ENCODE measurements at regions not wholly inside any gene's neighbourhood (a gene's known extent, or its start where the extent isn't known, plus 50 kb on each side); places are given as distances from the start of the nearest gene placed in this dataset.

DNA sequence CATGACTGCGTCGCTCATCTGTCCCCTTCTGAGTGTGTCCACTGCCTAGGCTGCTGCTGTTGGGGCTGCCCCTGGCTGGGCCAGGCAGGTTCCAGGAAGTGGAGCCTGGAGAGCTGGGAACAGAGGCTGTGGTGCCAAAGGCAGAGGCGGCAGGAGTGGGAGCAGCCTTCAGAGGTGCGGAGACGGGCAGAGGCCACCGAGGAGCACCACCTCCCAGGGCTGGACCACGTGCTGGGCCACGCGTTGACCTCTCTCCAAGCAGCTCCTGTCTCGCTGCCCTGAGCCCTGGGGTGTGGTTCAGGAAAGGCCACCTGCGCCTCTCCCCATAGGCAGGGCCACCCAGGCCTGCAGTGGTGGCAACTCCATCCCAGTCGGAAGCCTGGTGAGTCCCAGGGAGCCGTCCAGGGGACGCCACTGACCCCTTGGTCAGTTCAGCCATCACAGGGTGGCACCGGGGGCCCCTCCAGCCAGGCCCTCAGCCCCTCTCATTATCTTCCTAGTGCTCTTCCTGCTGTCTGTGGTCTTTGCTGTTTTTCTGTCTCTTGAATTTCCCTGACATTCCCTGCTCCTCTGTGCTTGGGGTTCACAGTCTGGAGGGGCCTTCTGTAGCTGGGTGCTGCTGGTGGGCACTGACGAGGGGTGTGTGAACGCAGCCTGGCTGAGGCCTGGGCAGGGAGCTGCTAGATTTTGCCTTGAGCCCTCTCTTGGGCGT, 122.8 kb upstream of the HS6ST1 start:
- DNase-seq (ENCODE audit: low read depth, low spot score): no peak
- TF ChIP-seq, protein P1, sequence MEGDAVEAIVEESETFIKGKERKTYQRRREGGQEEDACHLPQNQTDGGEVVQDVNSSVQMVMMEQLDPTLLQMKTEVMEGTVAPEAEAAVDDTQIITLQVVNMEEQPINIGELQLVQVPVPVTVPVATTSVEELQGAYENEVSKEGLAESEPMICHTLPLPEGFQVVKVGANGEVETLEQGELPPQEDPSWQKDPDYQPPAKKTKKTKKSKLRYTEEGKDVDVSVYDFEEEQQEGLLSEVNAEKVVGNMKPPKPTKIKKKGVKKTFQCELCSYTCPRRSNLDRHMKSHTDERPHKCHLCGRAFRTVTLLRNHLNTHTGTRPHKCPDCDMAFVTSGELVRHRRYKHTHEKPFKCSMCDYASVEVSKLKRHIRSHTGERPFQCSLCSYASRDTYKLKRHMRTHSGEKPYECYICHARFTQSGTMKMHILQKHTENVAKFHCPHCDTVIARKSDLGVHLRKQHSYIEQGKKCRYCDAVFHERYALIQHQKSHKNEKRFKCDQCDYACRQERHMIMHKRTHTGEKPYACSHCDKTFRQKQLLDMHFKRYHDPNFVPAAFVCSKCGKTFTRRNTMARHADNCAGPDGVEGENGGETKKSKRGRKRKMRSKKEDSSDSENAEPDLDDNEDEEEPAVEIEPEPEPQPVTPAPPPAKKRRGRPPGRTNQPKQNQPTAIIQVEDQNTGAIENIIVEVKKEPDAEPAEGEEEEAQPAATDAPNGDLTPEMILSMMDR (IDR thresholded peaks at IDR 0.05; ENCODE audit: low read depth, low read length): no peak
- no peak overlapping the region for H3K4me3 ChIP-seq (ENCODE audit: low read depth, low read length)
- in situ Hi-C loops (cut with HindIII; ENCODE audit: low sequenced_read_pairs): no loop called here

DNA sequence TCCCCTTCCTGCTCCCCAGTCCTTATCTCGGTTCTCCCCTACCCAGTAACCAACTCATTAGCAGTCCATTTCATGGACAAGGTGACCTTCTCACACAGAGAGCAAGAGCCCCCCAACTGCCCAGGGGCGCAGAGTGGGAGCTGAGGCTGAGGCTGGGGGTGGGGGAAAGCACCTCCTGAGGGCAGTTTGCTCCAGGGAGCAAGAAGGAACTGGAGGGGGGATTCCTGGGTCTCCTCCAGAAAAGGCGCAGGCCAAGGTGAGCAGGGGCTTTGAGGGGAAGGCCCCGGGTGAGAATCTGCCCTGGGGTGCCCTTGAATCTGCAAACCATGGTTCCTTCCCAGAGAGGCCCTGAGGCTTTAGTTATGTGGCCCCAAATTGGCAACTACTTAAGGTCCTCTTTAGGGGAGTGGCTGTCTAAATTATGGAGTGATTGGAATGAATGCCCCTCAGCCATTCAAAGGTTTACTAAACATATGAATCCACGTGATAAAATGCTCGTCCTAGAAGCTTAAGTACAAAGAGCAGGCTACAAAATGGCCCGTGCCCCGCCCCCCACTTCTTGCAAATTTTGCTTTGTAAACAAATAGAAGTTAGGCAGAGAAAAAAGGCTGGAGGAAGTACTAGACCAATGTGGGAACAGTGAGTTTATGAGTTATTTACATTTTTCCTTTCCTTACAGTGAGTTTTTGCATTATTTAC, 123.5 kb upstream of the HS6ST1 start:
- DNase-seq (ENCODE audit: low read depth, low spot score): no peak
- TF ChIP-seq, protein P1 (IDR thresholded peaks at IDR 0.05; ENCODE audit: low read depth, low read length): no peak
- in situ Hi-C loops (cut with HindIII; ENCODE audit: low sequenced_read_pairs): no loop called here
- no peak overlapping the region for H3K4me3 ChIP-seq (ENCODE audit: low read depth, low read length)

DNA sequence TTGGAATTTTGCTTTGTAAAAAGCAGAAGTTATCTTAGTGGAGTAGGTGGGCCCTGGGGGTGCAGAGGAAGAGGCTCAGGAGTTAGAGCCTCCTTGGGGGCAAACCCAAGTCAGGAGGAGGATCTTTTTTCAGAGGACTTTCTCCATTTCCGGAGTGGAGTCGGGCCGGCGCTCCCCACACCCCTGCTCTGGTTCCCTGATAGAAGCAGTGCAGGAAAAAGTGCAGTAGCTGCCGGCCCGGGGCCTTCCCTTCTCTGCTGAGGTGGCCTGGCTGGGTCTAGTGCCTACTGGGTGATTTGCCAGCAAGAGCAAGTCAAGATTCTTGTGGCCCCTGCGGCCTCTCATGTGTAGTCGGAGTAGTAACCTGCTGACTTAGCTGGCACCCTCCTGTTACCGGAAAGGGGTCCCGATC, 124.2 kb upstream of the HS6ST1 start:
- TF ChIP-seq, protein P1 (IDR thresholded peaks at IDR 0.05; ENCODE audit: low read depth, low read length): no peak
- H3K4me3 ChIP-seq (ENCODE audit: low read depth, low read length): no peak overlapping the region
- in situ Hi-C loops (cut with HindIII; ENCODE audit: low sequenced_read_pairs): no loop called here
- DNase-seq (ENCODE audit: low read depth, low spot score): no peak

GRCh38 chr2:128444121-128444771, 125.6 kb upstream of the HS6ST1 start:
- TF ChIP-seq, protein P1 (IDR thresholded peaks at IDR 0.05; ENCODE audit: low read depth, low read length): no peak
- in situ Hi-C loops (cut with HindIII; ENCODE audit: low sequenced_read_pairs): no loop called here
- DNase-seq (ENCODE audit: low read depth, low spot score): no peak
- H3K4me3 ChIP-seq (ENCODE audit: low read depth, low read length): no peak overlapping the region

GRCh38 chr2:128444816-128445522, 126.3 kb upstream of the HS6ST1 start:
- no peak overlapping the region for H3K4me3 ChIP-seq (ENCODE audit: low read depth, low read length)
- TF ChIP-seq, protein P1 (IDR thresholded peaks at IDR 0.05; ENCODE audit: low read depth, low read length): no peak
- DNase-seq (ENCODE audit: low read depth, low spot score): no peak
- in situ Hi-C loops (cut with HindIII; ENCODE audit: low sequenced_read_pairs): no loop called here

- in situ Hi-C loops (cut with HindIII; ENCODE audit: low sequenced_read_pairs): no loop called here
- DNase-seq (ENCODE audit: low read depth, low spot score): no peak
- H3K4me3 ChIP-seq (ENCODE audit: low read depth, low read length): no peak overlapping the region
- TF ChIP-seq, protein P1 (IDR thresholded peaks at IDR 0.05; ENCODE audit: low read depth, low read length): no peak
Measured at GRCh38 chr2:128445523-128445900, 126.8 kb upstream of the HS6ST1 start.
